ENCODE measurements at regions not wholly inside any gene's neighbourhood (a gene's known extent, or its start where the extent isn't known, plus 50 kb on each side); places are given as distances from the start of the nearest gene placed in this dataset.
A peak's percentile ranks its signal among the peaks of the same experiment; 100 is the strongest.

DNA sequence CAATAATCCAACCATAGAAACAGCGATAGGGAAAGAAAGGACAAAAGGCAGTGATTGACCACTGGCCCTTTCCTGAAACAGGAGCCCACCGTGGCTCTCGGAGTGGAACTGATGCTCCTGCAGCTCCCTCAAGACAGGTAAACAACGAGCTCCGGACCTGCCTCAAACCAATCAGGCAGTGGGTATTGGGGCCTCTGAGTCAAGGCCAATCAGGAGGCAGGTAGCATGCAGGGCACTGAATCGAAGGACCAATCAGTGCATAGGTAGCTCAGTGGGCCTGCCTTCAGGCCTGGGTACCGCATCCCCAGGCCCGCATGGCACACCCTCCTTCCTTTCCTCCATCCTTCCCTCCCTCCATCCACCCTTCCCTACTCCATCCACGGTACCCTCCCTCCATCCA is 425.1 kb upstream of the MGMT start:
- Histone ChIP-seq H3K9me3 (ENCODE audit: control insufficient read depth, low read length) (no peaks in the 10 kb centered on the region), H3K36me3 (ENCODE audit: control insufficient read depth in 1 of 2, insufficient read depth in 2 of 2, low read depth in 1 of 2, low read length in 2 of 2) (no peaks in the 10 kb centered on the region), H3K79me1 (replicated peaks; ENCODE audit: low read length, poor library complexity, severe bottlenecking) (no peaks in the 10 kb centered on the region), H3K9ac (ENCODE audit: low read length) (no peak overlapping the region), H3K14ac (ENCODE audit: low read length in 2 of 2) (no peak overlapping the region), H3K23ac (ENCODE audit: low read length in 2 of 2) (no peak overlapping the region), H3K4me2 (ENCODE audit: low read length, poor library complexity, severe bottlenecking) (no peak overlapping the region), H3K4ac (ENCODE audit: low read depth in 1 of 2, low read length in 2 of 2) (no peak overlapping the region), H2BK15ac (ENCODE audit: low read depth, poor library complexity, severe bottlenecking) (no peak overlapping the region), H2AFZ (ENCODE audit: low read depth, low read length) (no peak overlapping the region), H4K91ac (ENCODE audit: low read length) (no peak overlapping the region), H2AK5ac (ENCODE audit: low read length, severe bottlenecking) (no peak overlapping the region), H3K27me3 (ENCODE audit: control insufficient read depth in 1 of 2, insufficient read depth in 1 of 2, low read length in 2 of 2) (no peaks in the 10 kb centered on the region), H4K8ac (ENCODE audit: low read length) (no peak overlapping the region), H2BK120ac (ENCODE audit: low read depth, low read length) (no peak overlapping the region), H3K4me1 (ENCODE audit: control insufficient read depth, insufficient read depth, low read depth, low read length) (no peaks in the 10 kb centered on the region), H2BK5ac (ENCODE audit: low read depth, low read length, poor library complexity, severe bottlenecking) (no peak overlapping the region), H3K18ac (ENCODE audit: low read depth in 1 of 2, low read length in 2 of 2) (no peak overlapping the region), H2BK12ac (ENCODE audit: low read length in 2 of 2) (no peak overlapping the region), H3K27ac (ENCODE audit: low read length, poor library complexity, severe bottlenecking) (no peak overlapping the region), H3K4me3 (ENCODE audit: insufficient read depth in 1 of 2, low read depth in 1 of 2, low read length in 2 of 2) (no peak overlapping the region)
- WGBS: 91% methylated on average over 9 of the region's 9 CpGs
- no peak for DNase-seq

DNA sequence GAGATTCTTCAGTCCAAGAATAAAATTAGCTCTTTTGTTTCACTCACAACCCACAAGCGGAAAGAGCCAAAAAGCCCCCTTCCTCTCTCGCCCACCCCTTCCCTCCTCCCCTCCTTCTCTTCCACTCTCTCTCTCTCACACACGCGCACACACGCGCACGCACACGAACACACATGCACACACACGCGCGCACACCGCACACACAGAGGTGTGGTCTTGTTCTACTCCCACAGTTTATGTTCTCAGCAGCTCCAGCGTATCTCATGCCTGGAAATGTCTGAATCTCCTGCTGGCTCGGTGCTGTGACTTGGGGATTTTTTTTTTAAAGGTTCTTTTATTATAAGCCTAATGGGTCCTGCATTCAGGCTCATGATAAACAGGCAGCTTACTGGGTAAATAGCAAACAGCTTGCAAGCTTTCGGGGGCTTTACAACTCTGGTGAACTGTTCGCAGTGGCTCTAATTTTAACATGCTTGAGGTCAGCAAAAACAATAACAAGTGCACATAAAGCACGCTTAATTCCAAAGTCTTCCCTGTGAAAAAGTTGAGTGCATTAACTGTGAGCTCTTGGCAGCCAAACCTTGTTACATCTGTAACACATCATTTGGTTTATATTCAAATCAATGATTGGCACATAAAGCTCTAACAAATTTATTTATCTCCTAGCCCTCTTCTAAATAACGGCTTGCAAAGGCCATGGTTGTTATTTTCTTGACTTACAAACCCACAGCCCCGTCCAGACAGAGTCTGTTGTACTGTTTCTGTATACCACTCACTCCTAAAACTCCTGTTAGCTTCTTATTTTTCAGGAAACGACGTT is 424.1 kb upstream of the MGMT start:
- H2AK5ac ChIP-seq (ENCODE audit: low read length, severe bottlenecking): no peak overlapping the region
- H4K8ac ChIP-seq (ENCODE audit: low read length): no peak overlapping the region
- no peaks in the 10 kb centered on the region for H3K36me3 ChIP-seq (ENCODE audit: control insufficient read depth in 1 of 2, insufficient read depth in 2 of 2, low read depth in 1 of 2, low read length in 2 of 2)

DNA sequence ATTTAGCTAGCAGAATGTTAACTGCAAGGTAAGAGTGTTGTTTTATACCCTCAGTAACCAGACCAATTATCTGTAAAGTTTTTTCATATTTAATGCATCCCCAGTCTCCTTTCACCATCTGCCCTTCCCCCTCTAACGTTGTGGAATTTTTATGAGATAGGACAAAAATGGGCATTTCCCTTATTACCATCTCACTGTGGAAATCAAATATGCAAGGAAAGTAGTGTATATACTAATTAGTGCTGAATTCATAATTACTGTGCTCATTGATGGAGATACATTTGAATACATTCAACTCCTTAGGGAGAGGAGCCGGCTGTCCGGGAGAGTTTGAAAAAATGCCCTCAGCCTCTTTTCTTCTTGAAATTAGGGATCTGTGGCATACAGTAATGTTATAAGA is 423.4 kb upstream of the MGMT start:
- Histone ChIP-seq H3K4me2 (ENCODE audit: low read length, poor library complexity, severe bottlenecking) (no peak overlapping the region), H3K36me3 (ENCODE audit: control insufficient read depth in 1 of 2, insufficient read depth in 2 of 2, low read depth in 1 of 2, low read length in 2 of 2) (no peaks in the 10 kb centered on the region), H3K23ac (ENCODE audit: low read length in 2 of 2) (no peak overlapping the region), H3K14ac (ENCODE audit: low read length in 2 of 2) (no peak overlapping the region), H3K9me3 (ENCODE audit: control insufficient read depth, low read length) (no peaks in the 10 kb centered on the region), H2BK120ac (ENCODE audit: low read depth, low read length) (no peak overlapping the region), H4K8ac (ENCODE audit: low read length) (no peak overlapping the region), H2AK5ac (ENCODE audit: low read length, severe bottlenecking) (no peak overlapping the region), H3K27me3 (ENCODE audit: control insufficient read depth in 1 of 2, insufficient read depth in 1 of 2, low read length in 2 of 2) (no peaks in the 10 kb centered on the region), H4K91ac (ENCODE audit: low read length) (no peak overlapping the region), H2AFZ (ENCODE audit: low read depth, low read length) (no peak overlapping the region), H3K9ac (ENCODE audit: low read length) (no peak overlapping the region), H3K4me1 (ENCODE audit: control insufficient read depth, insufficient read depth, low read depth, low read length) (peaks cover 5% of the 10 kb centered on the region), H2BK15ac (ENCODE audit: low read depth, poor library complexity, severe bottlenecking) (no peak overlapping the region), H2BK5ac (ENCODE audit: low read depth, low read length, poor library complexity, severe bottlenecking) (no peak overlapping the region), H3K18ac (ENCODE audit: low read depth in 1 of 2, low read length in 2 of 2) (no peak overlapping the region), H3K4ac (ENCODE audit: low read depth in 1 of 2, low read length in 2 of 2) (no peak overlapping the region), H3K79me1 (replicated peaks; ENCODE audit: low read length, poor library complexity, severe bottlenecking) (no peaks in the 10 kb centered on the region), H3K4me3 (ENCODE audit: insufficient read depth in 1 of 2, low read depth in 1 of 2, low read length in 2 of 2) (no peak overlapping the region), H2BK12ac (ENCODE audit: low read length in 2 of 2) (no peak overlapping the region), H3K27ac (ENCODE audit: low read length, poor library complexity, severe bottlenecking) (no peak overlapping the region)
- WGBS: 100% methylated on average over 2 of the region's 3 CpGs
- no peak for DNase-seq

More for the DNA sequence above, 424.1 kb upstream of the MGMT start:
- Histone ChIP-seq H3K23ac (ENCODE audit: low read length in 2 of 2) (no peak overlapping the region), H3K18ac (ENCODE audit: low read depth in 1 of 2, low read length in 2 of 2) (no peak overlapping the region), H3K79me1 (replicated peaks; ENCODE audit: low read length, poor library complexity, severe bottlenecking) (no peaks in the 10 kb centered on the region), H2BK5ac (ENCODE audit: low read depth, low read length, poor library complexity, severe bottlenecking) (no peak overlapping the region), H2AFZ (ENCODE audit: low read depth, low read length) (no peak overlapping the region), H2BK15ac (ENCODE audit: low read depth, poor library complexity, severe bottlenecking) (no peak overlapping the region), H3K4me1 (ENCODE audit: control insufficient read depth, insufficient read depth, low read depth, low read length) (peaks cover 3% of the 10 kb centered on the region), H2BK120ac (ENCODE audit: low read depth, low read length) (no peak overlapping the region), H3K4ac (ENCODE audit: low read depth in 1 of 2, low read length in 2 of 2) (no peak overlapping the region), H3K9me3 (ENCODE audit: control insufficient read depth, low read length) (no peaks in the 10 kb centered on the region), H3K9ac (ENCODE audit: low read length) (no peak overlapping the region), H3K27ac (ENCODE audit: low read length, poor library complexity, severe bottlenecking) (no peak overlapping the region), H4K91ac (ENCODE audit: low read length) (no peak overlapping the region), H3K4me2 (ENCODE audit: low read length, poor library complexity, severe bottlenecking) (no peak overlapping the region), H3K27me3 (ENCODE audit: control insufficient read depth in 1 of 2, insufficient read depth in 1 of 2, low read length in 2 of 2) (no peaks in the 10 kb centered on the region), H2BK12ac (ENCODE audit: low read length in 2 of 2) (no peak overlapping the region), H3K4me3 (ENCODE audit: insufficient read depth in 1 of 2, low read depth in 1 of 2, low read length in 2 of 2) (no peak overlapping the region), H3K14ac (ENCODE audit: low read length in 2 of 2) (no peak overlapping the region)
- DNase-seq: no peak
- WGBS: 85% methylated on average over 19 of the region's 21 CpGs

DNA sequence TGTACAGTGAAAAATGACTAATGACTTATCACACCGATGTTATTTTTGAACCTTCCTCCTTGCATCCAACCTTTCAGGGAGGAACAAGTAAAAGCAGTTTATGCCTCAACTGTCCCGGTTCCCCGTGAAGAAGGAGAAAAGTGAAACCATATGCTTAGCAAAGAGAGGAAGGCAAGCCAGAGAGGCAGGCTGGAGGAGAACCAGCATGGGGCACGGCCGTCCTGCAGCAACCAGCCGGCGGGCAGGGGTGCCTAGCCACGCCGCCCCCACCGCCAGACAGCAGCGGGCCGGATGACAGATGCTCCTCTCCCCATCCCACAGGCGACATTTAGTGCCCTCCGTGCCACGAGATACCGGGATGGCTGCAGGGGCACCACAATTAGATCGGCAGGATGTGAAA is 421.4 kb upstream of the MGMT start:
- Histone ChIP-seq H2AK5ac (ENCODE audit: low read length, severe bottlenecking) (no peak overlapping the region), H2BK5ac (ENCODE audit: low read depth, low read length, poor library complexity, severe bottlenecking) (no peak overlapping the region), H2BK15ac (ENCODE audit: low read depth, poor library complexity, severe bottlenecking) (no peak overlapping the region), H3K4me2 (ENCODE audit: low read length, poor library complexity, severe bottlenecking) (no peak overlapping the region), H3K4ac (ENCODE audit: low read depth in 1 of 2, low read length in 2 of 2) (no peak overlapping the region), H3K14ac (ENCODE audit: low read length in 2 of 2) (no peak overlapping the region), H3K9me3 (ENCODE audit: control insufficient read depth, low read length) (no peaks in the 10 kb centered on the region), H3K4me3 (ENCODE audit: insufficient read depth in 1 of 2, low read depth in 1 of 2, low read length in 2 of 2) (peak overlapping the region in 1 of 2 experiments; percentile 74), H3K18ac (ENCODE audit: low read depth in 1 of 2, low read length in 2 of 2) (no peak overlapping the region), H3K23ac (ENCODE audit: low read length in 2 of 2) (no peak overlapping the region), H3K9ac (ENCODE audit: low read length) (peak overlapping the region; percentile 49), H3K4me1 (ENCODE audit: control insufficient read depth, insufficient read depth, low read depth, low read length) (peaks cover 5% of the 10 kb centered on the region), H4K8ac (ENCODE audit: low read length) (no peak overlapping the region), H2BK12ac (ENCODE audit: low read length in 2 of 2) (no peak overlapping the region), H3K79me1 (replicated peaks; ENCODE audit: low read length, poor library complexity, severe bottlenecking) (no peaks in the 10 kb centered on the region), H2AFZ (ENCODE audit: low read depth, low read length) (no peak overlapping the region), H3K27me3 (ENCODE audit: control insufficient read depth in 1 of 2, insufficient read depth in 1 of 2, low read length in 2 of 2) (no peaks in the 10 kb centered on the region), H4K91ac (ENCODE audit: low read length) (no peak overlapping the region), H2BK120ac (ENCODE audit: low read depth, low read length) (no peak overlapping the region), H3K27ac (ENCODE audit: low read length, poor library complexity, severe bottlenecking) (no peak overlapping the region), H3K36me3 (ENCODE audit: control insufficient read depth in 1 of 2, insufficient read depth in 2 of 2, low read depth in 1 of 2, low read length in 2 of 2) (no peaks in the 10 kb centered on the region)
- no peak for DNase-seq
- WGBS: 96% methylated on average over 16 of the region's 17 CpGs

Data from mesenchymal stem cell (in vitro differentiated cells and primary cell).